ENCODE measurements at regions not wholly inside any gene's neighbourhood (a gene's known extent, or its start where the extent isn't known, plus 50 kb on each side); places are given as distances from the start of the nearest gene placed in this dataset.
"Not testable (repeated sequence)": the region's sequence is repeated elsewhere in the genome, so short reads cannot be mapped to it uniquely, and the experiment has no call there.

DNA sequence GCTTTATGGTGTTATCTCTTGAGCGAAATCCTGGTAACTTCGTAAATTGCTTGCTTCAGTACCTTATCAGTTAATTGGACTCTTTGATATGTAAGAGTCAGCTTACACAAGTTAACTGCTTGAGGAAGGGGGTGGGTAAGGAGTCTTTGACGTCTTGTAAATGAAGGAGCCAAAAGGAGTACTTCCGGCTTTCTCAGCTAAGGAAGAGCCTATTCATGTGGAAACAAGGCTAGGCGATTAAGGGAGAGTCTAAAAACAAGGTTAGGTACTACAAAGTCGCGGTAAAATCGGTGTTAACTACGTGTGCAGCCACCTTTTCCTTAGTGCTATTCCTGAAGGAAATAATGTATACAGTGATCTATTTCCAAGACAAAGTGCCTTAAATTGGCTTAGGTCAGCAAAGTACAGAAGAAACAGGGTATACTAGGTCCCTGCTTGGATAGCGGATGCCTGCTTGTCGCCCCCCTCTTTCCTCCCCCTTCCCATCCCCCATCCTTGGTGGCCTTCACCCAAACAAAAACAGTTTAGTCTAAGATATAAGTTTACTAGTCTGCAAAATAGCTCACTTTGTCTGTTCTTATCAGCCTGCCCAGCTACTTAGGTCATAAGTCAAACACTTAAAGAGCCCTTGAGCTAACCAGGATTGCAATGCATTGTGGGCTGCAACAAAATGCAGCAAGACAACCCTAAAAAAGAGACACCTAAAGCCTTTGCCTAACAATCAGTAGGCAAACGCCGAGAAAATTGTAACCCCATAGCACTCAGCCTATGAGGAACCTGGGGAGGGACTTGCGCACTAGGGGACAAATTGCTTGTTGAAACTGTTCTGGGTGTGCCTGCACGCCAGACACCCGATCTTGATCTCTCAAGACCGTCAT, 147.3 kb downstream of the TRIM27 start:
- Histone ChIP-seq H3K4me3 (no peak overlapping the region), H3K27ac (no peak overlapping the region)

DNA sequence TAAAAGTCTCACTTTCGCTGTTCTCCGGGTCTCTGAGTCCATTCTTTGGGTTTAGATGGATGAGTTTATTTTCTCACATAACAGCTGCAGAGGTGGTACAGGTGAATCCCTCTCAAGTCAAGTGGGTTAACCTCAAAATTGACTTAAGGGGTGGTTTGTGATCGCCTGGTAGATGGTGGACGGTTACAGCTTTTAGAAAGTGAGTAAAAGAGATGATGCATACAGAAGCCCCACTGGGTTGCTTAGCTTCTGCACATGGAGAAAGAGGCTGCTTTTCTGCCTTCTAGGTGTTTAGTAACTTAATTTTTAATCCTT, 146.7 kb downstream of the TRIM27 start:
- Histone ChIP-seq H3K27ac (no peak overlapping the region), H3K4me3 (no peak overlapping the region)

DNA sequence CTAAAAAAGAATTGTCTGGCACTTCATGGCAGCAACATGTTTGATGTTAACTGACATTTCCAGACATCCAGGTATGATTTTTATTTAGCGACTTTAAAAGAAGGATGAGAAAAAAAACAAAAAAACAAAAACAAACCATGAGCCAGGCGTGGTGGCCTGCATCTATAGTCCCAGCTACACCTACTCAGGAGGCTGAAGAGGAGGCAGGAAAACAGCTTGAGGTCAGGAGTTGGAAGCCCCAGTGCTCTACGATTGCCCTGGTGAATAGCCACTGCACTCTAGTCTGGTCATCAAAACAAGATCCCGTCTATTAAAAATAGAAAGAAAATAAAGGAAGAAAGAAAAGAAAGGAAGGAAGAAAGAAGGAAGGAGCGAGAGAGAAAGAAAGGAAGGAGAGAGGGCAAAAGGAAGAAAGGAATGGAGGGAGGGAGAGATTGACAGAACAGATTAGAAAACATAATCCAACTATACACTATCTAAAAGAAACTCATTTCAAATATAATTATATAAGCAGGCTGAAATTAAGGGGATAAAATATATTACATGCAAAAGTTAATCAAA, 141.6 kb downstream of the TRIM27 start:
- Histone ChIP-seq H3K27ac (no peak overlapping the region), H3K4me3 (no peak overlapping the region)

DNA sequence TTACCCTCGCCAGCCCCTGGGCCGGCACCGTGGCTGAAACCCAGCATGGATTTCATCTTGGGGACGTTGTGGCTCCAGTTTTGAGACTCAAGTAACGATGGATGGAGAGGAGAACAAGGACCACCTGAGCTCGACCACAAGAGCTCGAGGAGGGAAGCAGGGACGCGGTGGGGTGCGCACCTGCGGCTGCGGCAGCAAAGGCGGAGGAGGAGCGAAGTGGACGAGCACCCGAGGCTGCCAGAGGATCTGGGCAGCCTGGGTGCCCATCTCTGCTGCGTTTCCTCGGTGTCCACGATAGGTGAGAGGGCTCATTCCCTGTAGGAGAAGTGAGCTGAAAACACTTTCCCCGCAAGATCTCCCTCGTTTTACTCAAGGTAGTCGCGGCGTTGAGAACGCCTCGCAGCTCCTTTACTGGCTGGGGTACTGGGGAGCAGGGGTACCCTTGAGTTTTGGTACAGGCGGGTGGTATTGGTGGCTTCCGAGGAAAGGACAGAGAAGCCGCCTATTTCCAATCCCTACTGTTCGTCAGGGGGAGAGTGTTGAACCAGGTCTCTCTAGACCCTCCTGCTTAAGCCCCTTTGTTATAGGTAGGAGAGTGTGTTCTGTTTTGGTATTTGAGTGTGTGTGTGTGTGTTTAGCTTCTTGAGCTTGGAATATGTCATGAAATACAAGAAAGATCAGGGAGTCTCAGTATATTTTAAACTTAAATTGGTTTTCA, 137.7 kb downstream of the TRIM27 start:
- H3K4me3 ChIP-seq = no peak overlapping the region
- H3K27ac ChIP-seq = no peak overlapping the region

DNA sequence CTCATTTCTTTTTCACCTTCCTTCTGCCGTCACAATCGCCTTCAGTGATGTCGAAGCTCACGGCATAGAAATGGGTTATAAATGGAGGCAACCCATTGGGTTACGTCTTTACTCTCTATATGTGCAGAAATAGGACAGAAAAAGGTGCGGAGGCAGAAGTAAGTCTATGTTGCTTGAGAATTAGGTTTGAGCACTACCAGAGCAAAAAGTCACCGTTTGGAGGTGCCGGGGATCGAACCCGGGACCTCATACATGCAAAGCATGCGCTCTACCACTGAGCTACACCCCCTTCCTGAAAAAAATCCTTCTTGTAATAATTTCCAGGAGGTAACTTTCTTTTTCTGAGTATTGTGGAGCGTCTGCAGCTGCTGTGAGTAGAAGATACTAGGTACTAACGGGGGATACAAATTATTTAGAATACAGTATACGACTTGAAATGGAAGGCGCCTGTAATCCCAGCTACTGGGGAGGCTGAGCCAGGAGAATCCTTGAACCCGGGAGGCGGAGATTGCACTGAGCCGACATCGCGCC, 134.2 kb downstream of the TRIM27 start:
- Histone ChIP-seq H3K27ac (no peak overlapping the region), H3K4me3 (peak overlapping the region in 2 of 7 experiments; percentile 5 to 8)

DNA sequence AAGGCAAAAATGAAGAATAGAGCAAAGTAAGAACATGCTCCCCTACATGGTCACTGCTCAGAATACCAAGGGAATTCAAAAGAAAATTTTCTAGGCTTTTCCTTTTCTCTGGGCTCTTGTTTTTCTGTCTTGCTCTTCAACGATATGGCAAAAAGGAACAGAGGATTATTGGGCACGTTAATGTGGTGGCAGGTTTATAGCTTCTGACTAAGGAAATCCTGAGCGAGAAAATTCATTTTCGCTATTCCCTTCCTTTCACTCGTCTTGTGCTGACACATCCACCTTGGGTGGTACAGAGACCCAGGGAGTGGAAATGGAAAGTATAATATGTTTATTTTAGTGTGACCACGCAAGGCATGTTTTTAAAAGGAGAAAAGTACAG, 132.8 kb downstream of the TRIM27 start:
- no peak overlapping the region for H3K4me3 ChIP-seq
- H3K27ac ChIP-seq = no peak overlapping the region

DNA sequence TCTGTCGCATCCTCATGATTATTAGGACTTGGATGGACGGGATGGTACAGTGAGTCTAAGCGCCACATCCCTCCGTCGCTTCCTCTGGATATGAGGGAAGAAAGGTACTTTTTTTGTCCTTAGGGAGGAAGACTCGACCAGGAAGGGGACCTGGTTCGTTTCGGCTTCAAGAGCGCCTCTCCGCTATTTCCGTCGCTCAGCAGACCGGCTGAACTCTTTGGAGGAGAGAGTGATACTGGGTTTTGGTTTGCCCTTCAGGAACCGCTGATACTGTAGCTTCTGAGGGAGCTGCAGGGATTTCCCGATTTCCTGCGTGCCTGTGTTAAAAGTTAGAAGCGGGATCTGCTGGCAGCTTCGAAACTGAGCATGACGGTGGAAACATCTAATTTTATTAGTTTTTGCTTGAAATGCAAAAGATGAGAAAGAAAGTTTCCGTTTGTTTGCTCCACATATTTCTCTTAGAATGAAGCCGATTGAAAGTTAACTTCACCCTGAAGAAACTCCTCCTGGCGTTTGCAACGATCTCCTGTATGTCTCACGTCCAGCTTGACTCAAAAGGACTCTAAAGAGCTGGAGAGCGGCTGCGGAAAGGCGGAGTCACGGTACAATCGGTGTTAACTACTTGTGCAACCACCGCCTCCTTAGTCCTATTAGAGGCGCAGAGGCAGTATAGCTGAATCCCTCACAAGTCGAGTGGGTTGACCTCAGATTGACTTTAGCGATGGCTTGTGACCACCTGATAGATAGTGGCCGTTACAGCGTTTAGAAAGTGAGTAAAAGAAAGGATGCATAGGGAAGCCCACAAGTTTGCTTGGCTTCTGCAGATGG, 129.4 kb downstream of the TRIM27 start:
- no peak overlapping the region for H3K4me3 ChIP-seq
- H3K27ac ChIP-seq = no peak overlapping the region

DNA sequence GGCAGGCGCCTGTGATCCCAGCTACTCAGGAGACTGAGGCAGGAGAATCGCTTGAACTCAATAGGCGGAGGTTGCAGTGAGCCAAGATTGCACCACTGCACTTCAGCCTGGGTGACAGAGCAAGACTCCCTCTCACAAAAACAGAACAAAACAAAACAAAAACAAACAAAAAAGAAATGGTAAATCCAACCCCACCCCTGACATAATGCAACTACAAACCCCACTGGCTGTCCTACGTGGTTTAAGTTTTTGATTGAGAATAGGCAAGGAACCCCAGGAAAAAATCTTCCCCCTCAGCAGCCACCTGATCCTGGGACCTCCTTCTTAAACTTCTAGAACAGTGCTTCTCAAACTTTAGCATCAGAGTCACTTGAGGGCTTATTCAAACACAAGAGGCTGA, 123.1 kb downstream of the TRIM27 start:
- not testable (repeated sequence) for H3K4me3 ChIP-seq, H3K27ac ChIP-seq

DNA sequence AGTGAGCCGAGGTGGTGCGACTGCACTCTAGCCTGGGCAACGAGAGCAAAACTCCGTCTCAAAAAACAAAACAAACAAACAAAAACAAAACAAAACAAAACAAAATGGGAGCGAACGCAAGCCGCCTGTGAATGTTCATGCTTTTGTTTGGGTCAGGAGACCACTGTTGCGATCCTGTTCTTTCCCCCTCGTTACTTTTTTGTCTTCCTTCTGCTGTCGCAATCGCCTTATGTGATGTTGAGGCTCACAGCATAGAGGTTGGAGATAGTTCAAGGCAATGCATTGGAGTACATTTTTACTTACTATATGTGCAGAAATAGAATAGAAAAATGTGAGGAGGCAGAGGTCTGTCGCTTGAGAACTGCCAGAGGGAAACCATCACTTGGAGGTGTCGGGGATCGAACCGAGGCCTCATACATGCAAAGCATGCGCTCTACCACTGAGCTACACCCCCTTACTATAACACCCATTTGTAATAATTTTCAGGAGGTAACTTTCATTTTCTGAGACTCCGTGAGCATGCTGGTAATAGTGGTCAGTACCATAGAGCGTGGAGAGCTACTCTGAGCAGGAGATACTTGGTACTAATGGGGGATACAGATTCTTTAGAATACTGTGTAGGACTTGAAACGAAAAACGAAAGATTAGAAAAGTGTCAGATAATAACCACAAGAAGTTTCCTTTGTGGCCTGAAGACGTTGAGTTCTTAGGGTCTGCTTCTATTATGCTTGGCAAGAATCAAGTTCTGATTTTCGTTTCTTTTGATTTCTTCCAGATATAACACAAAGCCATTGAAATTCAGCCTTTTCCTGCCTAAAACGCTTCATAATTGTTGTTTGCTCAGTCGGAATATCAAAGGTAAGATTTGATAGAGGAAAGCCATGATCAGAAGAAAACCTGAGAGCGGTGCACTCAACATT, 121.1 kb downstream of the TRIM27 start:
- Histone ChIP-seq H3K4me3 (no peak overlapping the region), H3K27ac (no peak overlapping the region)

DNA sequence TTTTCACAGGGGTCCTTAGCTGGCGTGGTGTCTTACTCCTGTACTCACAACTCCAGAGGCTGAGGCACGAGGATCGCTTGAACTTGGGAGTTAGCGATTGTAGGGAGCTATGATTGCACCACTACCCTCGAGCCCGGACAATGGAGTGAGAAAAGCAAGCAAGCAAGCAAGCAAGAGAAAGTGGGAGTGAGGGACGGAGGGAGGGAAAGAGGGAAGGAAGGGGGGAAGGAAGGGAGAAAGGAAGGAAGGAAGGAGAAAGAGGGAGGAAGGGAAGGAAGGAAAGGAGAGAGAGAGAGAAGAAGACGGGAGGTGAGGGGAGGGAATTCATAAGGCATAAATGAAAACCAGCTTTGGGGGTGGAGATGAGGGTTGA, 120.5 kb downstream of the TRIM27 start:
- H3K4me3 ChIP-seq = no peak overlapping the region
- H3K27ac ChIP-seq = no peak overlapping the region

DNA sequence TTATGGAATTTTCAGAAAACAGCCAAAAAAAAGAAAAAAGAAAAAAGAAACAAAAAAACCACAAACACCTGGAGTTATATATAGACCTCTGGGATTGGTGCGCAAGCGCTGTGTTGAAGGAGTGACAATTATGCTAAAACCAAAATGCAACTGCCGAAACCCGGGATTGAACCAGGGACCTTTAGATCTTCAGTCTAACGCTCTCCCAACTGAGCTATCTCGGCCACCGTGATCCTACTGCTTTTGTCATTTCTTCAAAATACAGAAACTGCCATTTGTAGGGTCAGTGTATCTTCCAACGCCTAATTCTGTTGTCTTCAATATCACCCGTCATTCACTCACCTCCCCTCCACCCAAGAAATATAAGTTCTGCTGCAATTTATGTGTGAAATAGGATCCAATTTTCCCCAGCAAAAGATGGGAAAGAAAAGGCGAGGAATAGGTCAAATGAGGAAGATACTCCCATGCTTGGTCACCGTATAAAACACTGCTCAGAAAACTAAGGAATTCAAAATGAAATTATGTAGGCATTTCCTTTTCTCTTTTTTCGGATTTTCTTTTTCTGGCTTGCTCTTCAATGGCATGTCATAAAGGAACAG, 116.0 kb downstream of the TRIM27 start:
- Histone ChIP-seq H3K27ac (peak overlapping the region in 1 of 21 experiments; percentile 13), H3K4me3 (no peak overlapping the region)

DNA sequence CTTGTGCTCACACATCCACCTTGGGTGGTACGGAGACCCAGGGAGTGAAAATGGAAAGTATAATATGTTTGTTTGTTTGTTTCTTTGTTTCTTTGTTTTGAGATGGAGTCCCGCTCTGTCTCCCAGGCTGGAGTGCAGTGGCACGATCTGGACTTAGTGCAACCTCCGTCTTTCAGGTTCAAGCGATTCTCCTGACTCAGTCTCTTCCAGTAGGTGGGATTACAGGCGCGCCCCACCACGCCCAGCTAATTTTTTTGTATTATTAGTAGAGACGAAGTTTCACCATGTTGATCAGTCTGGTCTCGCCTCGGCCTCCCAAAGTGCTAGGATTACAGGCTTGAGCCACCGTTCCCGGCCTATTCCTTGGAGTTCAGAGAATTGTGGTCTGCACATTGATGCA, 115.4 kb downstream of the TRIM27 start:
- Histone ChIP-seq H3K27ac (no peak overlapping the region), H3K4me3 (no peak overlapping the region)

DNA sequence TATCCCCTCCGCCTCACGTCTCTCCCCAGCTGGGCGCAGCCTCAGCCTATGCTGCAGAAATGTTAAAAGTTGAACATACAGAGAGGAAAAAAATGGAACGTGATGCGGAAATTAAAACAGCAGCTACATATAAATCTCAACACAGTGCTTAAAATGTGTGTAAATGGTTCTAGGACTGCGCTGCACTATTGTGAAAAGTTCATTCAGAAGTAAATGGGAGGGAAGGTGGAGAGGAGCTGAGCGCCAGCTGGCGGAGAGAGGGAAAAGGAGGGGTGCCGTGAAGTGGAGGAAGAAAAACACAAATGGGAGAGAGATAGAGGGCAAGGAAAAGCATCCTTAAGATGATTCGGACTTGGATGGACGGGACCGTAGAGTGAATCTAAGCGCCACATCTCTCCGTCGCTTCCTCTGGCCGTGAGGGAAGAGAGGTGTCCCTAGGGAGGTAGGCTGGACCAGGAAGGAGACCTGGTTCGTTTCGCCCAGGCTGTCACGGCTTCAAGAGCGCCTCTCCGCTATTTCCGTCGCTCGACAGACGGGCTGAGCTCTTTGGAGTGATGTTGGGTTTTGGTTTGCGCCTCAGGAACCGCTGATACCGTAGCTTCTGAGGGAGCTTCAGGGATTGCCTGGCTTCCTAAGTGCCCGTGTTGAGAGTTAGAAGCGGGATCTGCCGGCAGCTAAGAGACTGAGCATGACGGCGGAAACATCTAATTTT, 113.7 kb downstream of the TRIM27 start:
- H3K4me3 ChIP-seq = no peak overlapping the region
- H3K27ac ChIP-seq = no peak overlapping the region

DNA sequence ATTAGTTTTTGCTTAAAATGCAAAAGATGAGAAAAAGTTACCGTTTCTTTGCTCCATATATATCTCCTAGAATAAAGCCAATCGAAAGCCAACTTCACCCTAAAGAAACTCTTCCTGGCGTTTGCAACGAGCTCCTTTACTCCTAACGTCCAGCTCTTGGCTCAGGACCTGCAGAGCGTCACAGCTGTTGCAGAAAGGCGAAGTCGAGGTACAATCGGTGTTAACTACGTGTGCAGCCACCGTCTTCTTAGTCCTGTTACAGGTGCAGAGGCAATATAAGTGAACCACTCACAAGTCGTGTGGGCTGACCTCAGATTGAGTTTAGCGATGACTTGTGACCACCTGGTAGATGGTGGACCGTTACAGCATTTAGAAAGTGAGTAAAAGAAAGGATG, 113.1 kb downstream of the TRIM27 start:
- H3K27ac ChIP-seq = no peak overlapping the region
- H3K4me3 ChIP-seq = no peak overlapping the region

DNA sequence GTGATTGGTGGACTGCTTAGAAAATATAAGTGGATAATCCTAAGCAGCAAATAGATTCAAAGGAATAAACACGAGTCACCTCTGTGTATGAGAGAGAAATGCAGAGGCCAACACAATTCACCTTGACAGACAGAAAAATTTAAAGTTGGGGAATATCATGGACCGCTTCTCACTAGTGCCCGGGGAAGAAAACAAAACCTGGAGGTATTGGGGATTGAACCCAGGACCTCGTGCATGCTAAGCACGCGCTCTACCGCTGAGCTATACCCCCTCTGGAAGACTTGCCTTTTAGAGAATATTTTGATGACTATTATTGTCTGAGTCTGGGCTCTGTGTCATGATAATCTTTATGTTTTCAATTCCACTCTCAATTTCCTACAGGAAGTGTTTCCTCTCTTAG, 111.9 kb downstream of the TRIM27 start:
- no peak overlapping the region for H3K27ac ChIP-seq
- no peak overlapping the region for H3K4me3 ChIP-seq

DNA sequence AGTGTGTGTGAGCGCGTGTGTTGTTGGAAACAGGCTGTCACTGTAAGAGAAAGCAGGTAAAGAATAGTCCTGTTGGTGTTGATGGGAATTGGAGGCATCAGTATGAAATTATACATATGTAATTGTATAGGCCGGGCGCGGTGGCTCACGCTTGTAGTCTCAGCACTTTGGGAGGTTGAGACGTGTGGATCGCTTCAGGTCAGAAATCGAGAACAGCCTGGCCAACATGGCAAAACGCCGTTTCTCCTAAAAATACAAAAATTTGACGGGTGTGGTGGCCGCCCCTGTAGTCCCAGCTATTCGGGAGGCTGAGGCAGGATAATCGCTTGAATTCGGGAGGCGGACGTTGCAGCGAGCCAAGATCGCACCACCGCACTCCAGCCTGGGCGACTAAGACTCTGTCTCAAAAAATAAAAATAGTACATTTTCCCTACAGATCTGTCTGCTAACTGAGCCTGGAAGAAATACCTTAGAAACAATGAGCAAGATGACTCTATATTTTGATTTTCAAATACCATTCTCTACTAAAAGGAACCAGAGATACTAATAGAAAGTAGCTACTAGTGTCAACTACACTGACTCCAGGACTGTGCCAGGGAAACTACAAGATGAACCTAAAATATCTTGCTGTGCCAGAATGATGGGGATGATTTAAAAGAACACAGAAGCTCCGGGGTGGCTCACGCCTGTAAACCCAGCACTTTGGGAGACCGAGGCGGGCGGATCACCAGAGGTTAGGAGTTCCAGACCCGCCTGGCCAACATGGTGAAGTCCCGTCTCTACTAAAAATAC, 110.8 kb downstream of the TRIM27 start:
- Histone ChIP-seq H3K27ac (no peak overlapping the region), H3K4me3 (no peak overlapping the region)

Data from skin epidermis (tissue), 12 donors.